HepG2 (cell line): ENCODE measurements at regions not wholly inside any gene's neighbourhood (a gene's known extent, or its start where the extent isn't known, plus 50 kb on each side); places are given as distances from the start of the nearest gene placed in this dataset.
A peak's percentile ranks its signal among the peaks of the same experiment; 100 is the strongest.

Experiments
- ATAC-seq: fragments of 200-7000 bp; cut with Tn5 transposase; 3 replicates; pipeline ENCODE4 v1.9.1; 2020; ENCODE audit warnings: mild to moderate bottlenecking, moderate library complexity
- BruUV-seq: library from RNA; stranded (reverse); fragments of 400-500 nt; replicated peaks from 2 replicates; lab custom pipeline; 2021; lab: Mats Ljungman, UMichigan
- CTCF ChIA-PET: fragments of 300-600 bp; formaldehyde crosslinking; extraction: SDS; loops from one replicate; lab custom pipeline; 2021; ENCODE audit warnings: low total read pairs, inconsistent platforms, low intra/inter-chr PET ratio; lab: Yijun Ruan, JAX
- POLR2A ChIA-PET: fragments of 350-600 bp; sonication (Branson Sonifier 250); formaldehyde crosslinking; loops from one replicate; lab custom pipeline; 2020; ENCODE audit warnings: antibody characterized with exemption, inconsistent platforms; lab: Yijun Ruan, JAX
- DNase-seq: peaks from one replicate; pipeline ENCODE4 v3.0.0-alpha.2; 2015; ENCODE audit warnings: low spot score
- FAIRE-seq: peaks from 3 replicates; lab custom pipeline; 2011; peaks lifted over from hg19 to GRCh38; lab: Jason Lieb, UNC
- H2AFZ ChIP-seq: one replicate; pipeline ENCODE4 v1.6.1; 2011; ENCODE audit warnings: low read length, inconsistent platforms
- H3K27ac ChIP-seq: fragments of 300-600 bp; 3 replicates; pipeline ENCODE4 v1.8.0; 2011; ENCODE audit warnings: mixed run types, mild to moderate bottlenecking, mixed read lengths, low read length, inconsistent platforms; ENCODE audit not compliant: insufficient read depth; ENCODE audit errors: extremely low read length
- H3K27me3 ChIP-seq, 2 experiments: fragments of 200-600 bp in 1 of 2; 2 replicates in 1 of 2; 3 replicates in 1 of 2; pipeline versions ENCODE4 v1.6.0 to v1.8.0; 2011; ENCODE audit warnings: low read length in 2 of 2, mild to moderate bottlenecking in 2 of 2, moderate library complexity in 2 of 2, inconsistent platforms in 1 of 2; ENCODE audit not compliant: insufficient read depth in 2 of 2, control insufficient read depth in 1 of 2
- H3K36me3 ChIP-seq, 2 experiments: fragments of 200-600 bp in 1 of 2; replicated peaks in 1 of 2; 2 replicates in 1 of 2; 3 replicates in 1 of 2; pipeline versions ENCODE4 v1.5.1 to v1.8.0; 2011; ENCODE audit warnings: low read length in 2 of 2, inconsistent platforms in 1 of 2; ENCODE audit not compliant: insufficient read depth in 2 of 2, control insufficient read depth in 1 of 2
- H3K4me1 ChIP-seq: 2 replicates; pipeline ENCODE4 v1.5.1; 2012; ENCODE audit warnings: low read length, inconsistent platforms; ENCODE audit not compliant: insufficient read depth
- H3K4me2 ChIP-seq: 2 replicates; pipeline ENCODE4 v1.6.0; 2011; ENCODE audit warnings: low read depth, low read length, inconsistent platforms
- H3K4me3 ChIP-seq, 3 experiments: fragments of 200-600 bp in 1 of 3; sonication (generic), shearing (Covaris generic) in 1 of 3; replicated peaks in 1 of 3; 2 replicates each; pipeline ENCODE4 v1.5.1; 2011 to 2016; ENCODE audit warnings: low read length in 3 of 3, inconsistent platforms in 2 of 3, low read depth in 2 of 3, mild to moderate bottlenecking in 2 of 3, control low read depth in 1 of 3, mixed read lengths in 1 of 3; ENCODE audit not compliant: insufficient read depth in 1 of 3
- H3K79me2 ChIP-seq: one replicate; pipeline ENCODE4 v1.6.1; 2011; ENCODE audit warnings: low read length, inconsistent platforms; ENCODE audit not compliant: insufficient read depth
- H3K9ac ChIP-seq: 2 replicates; pipeline ENCODE4 v1.6.0; 2011; ENCODE audit warnings: mild to moderate bottlenecking, low read depth, low read length, inconsistent platforms; ENCODE audit not compliant: insufficient read depth
- H3K9me3 ChIP-seq: 2 replicates; pipeline ENCODE4 v1.5.1; 2012; ENCODE audit warnings: mild to moderate bottlenecking, low read length
- H4K20me1 ChIP-seq: 2 replicates; pipeline ENCODE4 v1.6.0; 2011; ENCODE audit warnings: inconsistent platforms, mild to moderate bottlenecking, low read length, moderate library complexity; ENCODE audit not compliant: insufficient read depth
- ELF1 ChIP-seq: sonication (generic); formaldehyde crosslinking; IDR thresholded peaks from 2 replicates; pipeline ENCODE4 v1.4.0; 2020; ENCODE audit warnings: missing genetic modification reagents
- FOXC1 ChIP-seq: sonication (generic); formaldehyde crosslinking; IDR thresholded peaks from 2 replicates; pipeline ENCODE4 v1.8.0; 2022; ENCODE audit warnings: mild to moderate bottlenecking, missing genetic modification reagents, borderline replicate concordance
- NR0B2 ChIP-seq: sonication (generic); formaldehyde crosslinking; IDR thresholded peaks from 2 replicates; pipeline ENCODE4 v1.4.0; 2020; ENCODE audit warnings: mild to moderate bottlenecking, missing genetic modification reagents
- RBM39 ChIP-seq: fragments of 200-400 bp; formaldehyde crosslinking; IDR thresholded peaks from one replicate; pipeline ENCODE4 v1.6.1; 2018; ENCODE audit warnings: antibody characterized with exemption, mild to moderate bottlenecking, low read depth, low read length; ENCODE audit not compliant: poor library complexity, severe bottlenecking
- ZNF761 ChIP-seq: sonication (generic); formaldehyde crosslinking; conservative IDR thresholded peaks from 2 replicates; pipeline ENCODE4 v1.4.0; 2020; ENCODE audit warnings: mild to moderate bottlenecking, missing genetic modification reagents
- WGBS: methylation state at CpG from one replicate; pipeline ENCODE4 v1.1.6; 2017; ENCODE audit warnings: low lambda C conversion rate; 5-methylcytosine and 5-hydroxymethylcytosine counted together
- in situ Hi-C: cut with HindIII; loops from 2 replicates; pipeline ENCODE4 v1.10.0; 2017; ENCODE audit warnings: low pct_unique_long_range_greater_than_20kb; ENCODE audit not compliant: extremely low pct_ligation_motif_present
- intact Hi-C: fragments of 100-400 bp; cut with micrococcal nuclease; formaldehyde crosslinking; loops from one replicate; pipeline ENCODE4 v1.10.0; 2022; ENCODE audit not compliant: unreplicated experiment

DNA sequence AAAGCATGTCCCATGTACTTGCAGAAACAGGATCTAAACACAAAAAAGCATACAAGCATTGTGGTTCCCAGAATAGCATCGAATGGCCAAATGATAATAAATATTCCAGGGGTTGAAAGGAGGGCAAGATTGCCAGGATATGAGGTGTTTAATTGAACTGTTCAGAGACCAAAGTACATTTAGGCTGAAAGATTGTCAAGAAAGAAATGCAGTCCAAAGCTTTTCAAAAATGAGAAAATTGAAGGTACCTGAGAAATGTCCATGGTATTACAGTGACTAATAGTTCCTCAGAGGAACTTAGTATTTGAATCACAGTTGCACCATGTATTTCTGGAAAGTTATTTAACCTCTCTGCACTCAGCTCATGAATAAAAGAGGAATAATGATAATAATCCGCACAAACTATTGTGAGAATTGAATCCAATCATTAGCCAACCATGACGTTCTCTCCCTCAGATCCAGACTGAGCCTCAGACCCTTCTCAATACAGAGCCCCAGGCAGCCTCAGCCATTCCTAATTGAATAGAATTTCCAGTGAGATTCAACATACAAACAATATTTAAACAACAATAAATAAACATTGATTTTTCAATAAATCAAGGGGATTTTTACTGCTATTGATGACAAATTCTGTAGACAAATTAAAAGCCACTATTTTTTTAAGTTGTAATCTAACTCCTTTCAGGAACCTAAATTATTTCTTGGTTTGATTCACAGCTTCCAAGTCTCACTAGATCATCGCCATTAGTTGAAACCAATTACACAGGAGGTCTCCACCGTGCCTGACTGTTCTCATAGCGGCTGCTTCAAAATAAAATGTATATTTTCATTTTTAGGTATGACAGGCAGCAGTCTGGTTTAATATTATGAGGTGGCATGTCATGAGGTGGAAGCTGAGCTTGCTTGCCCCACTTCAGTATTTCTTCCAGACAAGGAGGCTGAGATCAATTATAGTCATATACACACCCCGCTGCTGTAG lies 144.3 kb upstream of the TENT5A start:
- intact Hi-C loops (no loop called here), in situ Hi-C loops (no loop called here)
- H4K20me1 ChIP-seq, result no peaks in the 10 kb centered on the region
- H3K4me1 ChIP-seq, result peaks cover 47% of the 10 kb centered on the region
- ChIA-PET CTCF (no interaction called here), POLR2A (interaction anchor here (1.7 kb wide), 1 partner anchor 144 kb away, joined by 8 read pairs; the partner anchor contains the start of gene TENT5A)
- ATAC-seq (no peak), DNase-seq (no peak), FAIRE-seq (no peak)
- H2AFZ ChIP-seq, result no peak overlapping the region
- no peak overlapping the region for H3K27ac ChIP-seq
- H3K4me2 ChIP-seq, result no peak overlapping the region
- H3K79me2 ChIP-seq, result no peaks in the 10 kb centered on the region
- TF ChIP-seq FOXC1 (CRISPR knock-in tag) (no peak), ELF1 (no peak), NR0B2 (CRISPR knock-in tag) (no peak), ZNF761 (CRISPR knock-in tag) (no peak)
- no peak overlapping the region for H3K4me3 ChIP-seq
- H3K9ac ChIP-seq, result no peak overlapping the region
- H3K36me3 ChIP-seq, result no peaks in the 10 kb centered on the region
- H3K9me3 ChIP-seq, result no peaks in the 10 kb centered on the region
- no peaks in the 10 kb centered on the region for H3K27me3 ChIP-seq
- BruUV-seq, result no TSS peak
- 93% methylated on average over 7 of the region's 7 CpGs for WGBS

DNA sequence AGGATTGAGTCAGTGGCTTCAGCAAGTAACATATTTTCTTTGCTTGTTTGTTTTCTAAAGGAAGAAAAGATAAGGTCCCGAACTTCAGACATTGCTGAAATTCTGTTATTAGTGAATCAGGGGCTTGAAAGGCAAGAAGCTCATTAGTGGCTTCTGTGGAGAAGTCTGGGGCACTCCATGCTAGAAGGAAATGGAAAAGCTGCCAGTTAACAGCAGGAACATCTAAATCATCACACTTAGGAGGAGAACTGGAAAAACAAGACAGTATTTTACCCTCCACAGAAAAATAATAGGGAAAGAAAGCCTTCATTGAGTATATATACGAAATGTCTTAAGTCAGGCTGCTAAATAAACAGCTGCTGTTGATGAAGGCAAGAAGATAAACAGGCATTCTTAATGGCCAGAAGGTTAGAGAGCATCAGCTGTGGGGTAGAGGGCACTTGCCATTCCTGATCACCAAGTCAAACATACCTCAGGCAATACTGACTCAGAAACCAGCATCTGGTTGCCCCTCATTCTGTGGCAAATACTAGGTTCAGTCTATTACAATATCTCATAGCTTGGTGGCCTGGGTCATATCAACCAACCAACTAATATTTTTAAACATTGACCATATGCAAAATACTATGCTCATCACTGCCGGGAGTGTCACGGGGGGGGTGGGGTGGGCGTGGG lies 143.2 kb upstream of the TENT5A start:
- H2AFZ ChIP-seq, result no peak overlapping the region
- POLR2A ChIA-PET, result interaction anchor here (1.0 kb wide), 1 partner anchor 142 kb away, joined by 3 read pairs; no protein-coding TSS in a partner anchor
- no peaks in the 10 kb centered on the region for H4K20me1 ChIP-seq
- H3K4me1 ChIP-seq, result peaks cover 47% of the 10 kb centered on the region
- H3K36me3 ChIP-seq, result no peaks in the 10 kb centered on the region
- 55% methylated on average over 5 of the region's 5 CpGs for WGBS
- no peaks in the 10 kb centered on the region for H3K9me3 ChIP-seq
- peak; percentile 6 for DNase-seq
- no peak for ATAC-seq
- CTCF ChIA-PET, result no interaction called here
- intact Hi-C loops (loop anchor here (1.0 kb wide), 1 partner anchor 143 kb away; the partner anchor contains the start of gene TENT5A), in situ Hi-C loops (no loop called here)
- no peak overlapping the region for H3K9ac ChIP-seq
- no peaks in the 10 kb centered on the region for H3K27me3 ChIP-seq
- no peak for TF ChIP-seq RBM39
- peak overlapping the region; percentile 49 for H3K4me2 ChIP-seq
- no peaks in the 10 kb centered on the region for H3K79me2 ChIP-seq
- FAIRE-seq, result no peak
- H3K27ac ChIP-seq, result no peak overlapping the region
- no peak overlapping the region for H3K4me3 ChIP-seq
- no TSS peak for BruUV-seq
